ENCODE measurements at regions not wholly inside any gene's neighbourhood (a gene's known extent, or its start where the extent isn't known, plus 50 kb on each side); places are given as distances from the start of the nearest gene placed in this dataset.

GRCh38 chr4:28373601-28374000 is 1513.0 kb downstream of the STIM2 start:
- Mint-ChIP-seq H3K4me1 (ENCODE audit: low read depth) (no peaks in the 10 kb centered on the region), H3K36me3 (ENCODE audit: low read depth) (no peaks in the 10 kb centered on the region), H3K4me3 (no peak overlapping the region), H3K27ac (no peak overlapping the region), H3K9me3 (no peaks in the 10 kb centered on the region), H3K27me3 (no peaks in the 10 kb centered on the region)
- intact Hi-C loops (cut with micrococcal nuclease): no loop called here

- Mint-ChIP-seq H3K27me3 (no peaks in the 10 kb centered on the region), H3K4me1 (ENCODE audit: low read depth) (no peaks in the 10 kb centered on the region), H3K36me3 (ENCODE audit: low read depth) (no peaks in the 10 kb centered on the region), H3K9me3 (no peaks in the 10 kb centered on the region), H3K4me3 (no peak overlapping the region), H3K27ac (no peak overlapping the region)
- intact Hi-C loops (cut with micrococcal nuclease): no loop called here
Observed at GRCh38 chr4:28378109-28378830, 1517.6 kb downstream of the STIM2 start.

DNA sequence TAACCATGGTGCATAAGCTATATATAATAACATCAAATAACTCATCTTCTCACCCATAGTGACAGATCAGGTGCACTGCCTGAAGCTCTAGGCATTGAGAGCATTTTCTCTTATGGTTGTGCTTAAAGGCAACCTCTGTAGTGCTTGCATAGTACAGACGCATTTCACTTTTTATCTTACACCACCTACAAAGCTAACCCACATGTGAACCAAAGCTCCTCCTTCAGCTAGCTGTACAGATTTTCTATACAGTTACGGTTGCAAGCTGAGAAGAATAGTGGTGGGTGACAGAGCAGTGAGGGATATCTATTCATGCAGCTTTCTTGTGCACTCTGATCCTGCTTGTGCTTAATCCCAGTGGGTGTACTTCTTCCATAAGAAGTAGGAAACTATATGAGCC is 1525.2 kb downstream of the STIM2 start:
- intact Hi-C loops (cut with micrococcal nuclease): no loop called here
- no peak overlapping the region for H3K4me3 Mint-ChIP-seq

DNA sequence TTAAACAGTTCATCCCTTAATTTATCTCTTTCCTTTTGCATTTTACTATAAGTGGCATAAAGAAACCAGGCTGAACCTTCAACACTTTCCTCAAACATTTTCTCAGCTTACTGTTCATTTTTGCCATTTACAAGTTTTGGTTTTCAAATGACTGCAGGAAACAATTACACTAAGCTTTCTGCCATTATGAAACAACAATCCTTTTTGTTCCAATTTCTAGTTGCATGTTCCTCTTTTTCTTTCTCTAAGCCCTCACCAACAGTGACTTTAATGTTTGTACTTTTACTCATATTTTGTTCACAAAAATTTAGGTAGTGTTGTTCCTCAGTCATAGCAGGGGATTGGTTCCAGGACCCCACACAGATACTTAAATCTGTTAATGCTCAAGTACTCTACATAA is 1526.1 kb downstream of the STIM2 start:
- Mint-ChIP-seq H3K36me3 (ENCODE audit: low read depth) (no peaks in the 10 kb centered on the region), H3K27ac (no peak overlapping the region), H3K4me3 (no peak overlapping the region), H3K9me3 (peaks cover 9% of the 10 kb centered on the region), H3K27me3 (no peaks in the 10 kb centered on the region), H3K4me1 (ENCODE audit: low read depth) (no peaks in the 10 kb centered on the region)
- intact Hi-C loops (cut with micrococcal nuclease): no loop called here

More for the DNA sequence above, 1525.2 kb downstream of the STIM2 start:
- Mint-ChIP-seq H3K9me3 (peaks cover 7% of the 10 kb centered on the region), H3K27ac (no peak overlapping the region), H3K27me3 (no peaks in the 10 kb centered on the region), H3K4me1 (ENCODE audit: low read depth) (no peaks in the 10 kb centered on the region), H3K36me3 (ENCODE audit: low read depth) (no peaks in the 10 kb centered on the region)

- Mint-ChIP-seq H3K4me3 (no peak overlapping the region), H3K27me3 (no peaks in the 10 kb centered on the region), H3K27ac (no peak overlapping the region), H3K9me3 (peaks cover 15% of the 10 kb centered on the region), H3K4me1 (ENCODE audit: low read depth) (no peaks in the 10 kb centered on the region), H3K36me3 (ENCODE audit: low read depth) (no peaks in the 10 kb centered on the region)
- intact Hi-C loops (cut with micrococcal nuclease): no loop called here
Observed at GRCh38 chr4:28388471-28388870, 1527.8 kb downstream of the STIM2 start.

- H3K27me3 Mint-ChIP-seq: no peaks in the 10 kb centered on the region
- H3K36me3 Mint-ChIP-seq (ENCODE audit: low read depth): no peaks in the 10 kb centered on the region
- H3K9me3 Mint-ChIP-seq: peaks cover 11% of the 10 kb centered on the region
- intact Hi-C loops (cut with micrococcal nuclease): no loop called here
- no peaks in the 10 kb centered on the region for H3K4me1 Mint-ChIP-seq (ENCODE audit: low read depth)
- H3K27ac Mint-ChIP-seq: no peak overlapping the region
- H3K4me3 Mint-ChIP-seq: no peak overlapping the region
Observed at GRCh38 chr4:28391877-28392276, 1531.2 kb downstream of the STIM2 start.

GRCh38 chr4:28402751-28403150 is 1542.1 kb downstream of the STIM2 start:
- Mint-ChIP-seq H3K9me3 (peaks cover 24% of the 10 kb centered on the region), H3K4me1 (ENCODE audit: low read depth) (no peaks in the 10 kb centered on the region), H3K4me3 (no peak overlapping the region), H3K36me3 (ENCODE audit: low read depth) (no peaks in the 10 kb centered on the region), H3K27me3 (no peaks in the 10 kb centered on the region), H3K27ac (no peak overlapping the region)
- intact Hi-C loops (cut with micrococcal nuclease): no loop called here

DNA sequence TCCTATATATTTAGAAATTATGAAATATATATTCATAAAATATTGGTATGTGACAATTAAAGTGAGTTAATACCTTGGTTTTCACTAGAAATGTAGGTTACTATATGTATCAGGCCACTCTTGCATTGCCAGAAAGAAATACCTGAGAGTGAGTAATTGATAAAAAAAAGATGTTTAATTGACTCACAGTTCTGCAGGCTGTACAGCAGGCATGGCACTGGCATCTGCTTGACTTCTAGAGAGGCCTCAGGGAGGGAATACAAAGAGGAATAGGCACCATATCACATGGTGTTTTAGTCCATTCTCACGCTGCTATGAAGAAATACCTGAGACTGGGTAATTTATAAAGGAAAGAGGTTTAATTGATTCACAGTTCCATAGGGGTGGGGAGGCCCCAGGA is 1560.6 kb downstream of the STIM2 start:
- Mint-ChIP-seq H3K27me3 (no peaks in the 10 kb centered on the region), H3K27ac (no peak overlapping the region), H3K9me3 (peaks cover 7% of the 10 kb centered on the region), H3K4me3 (no peak overlapping the region), H3K36me3 (ENCODE audit: low read depth) (no peaks in the 10 kb centered on the region), H3K4me1 (ENCODE audit: low read depth) (no peaks in the 10 kb centered on the region)
- intact Hi-C loops (cut with micrococcal nuclease): no loop called here

- Mint-ChIP-seq H3K36me3 (ENCODE audit: low read depth) (no peaks in the 10 kb centered on the region), H3K27ac (no peak overlapping the region), H3K9me3 (peaks cover 7% of the 10 kb centered on the region), H3K4me1 (ENCODE audit: low read depth) (no peaks in the 10 kb centered on the region), H3K4me3 (no peak overlapping the region), H3K27me3 (no peaks in the 10 kb centered on the region)
- intact Hi-C loops (cut with micrococcal nuclease): no loop called here
Observed at GRCh38 chr4:28426251-28426650, 1565.6 kb downstream of the STIM2 start.

GRCh38 chr4:28427306-28428085 is 1566.9 kb downstream of the STIM2 start:
- H3K27me3 Mint-ChIP-seq: no peaks in the 10 kb centered on the region

DNA sequence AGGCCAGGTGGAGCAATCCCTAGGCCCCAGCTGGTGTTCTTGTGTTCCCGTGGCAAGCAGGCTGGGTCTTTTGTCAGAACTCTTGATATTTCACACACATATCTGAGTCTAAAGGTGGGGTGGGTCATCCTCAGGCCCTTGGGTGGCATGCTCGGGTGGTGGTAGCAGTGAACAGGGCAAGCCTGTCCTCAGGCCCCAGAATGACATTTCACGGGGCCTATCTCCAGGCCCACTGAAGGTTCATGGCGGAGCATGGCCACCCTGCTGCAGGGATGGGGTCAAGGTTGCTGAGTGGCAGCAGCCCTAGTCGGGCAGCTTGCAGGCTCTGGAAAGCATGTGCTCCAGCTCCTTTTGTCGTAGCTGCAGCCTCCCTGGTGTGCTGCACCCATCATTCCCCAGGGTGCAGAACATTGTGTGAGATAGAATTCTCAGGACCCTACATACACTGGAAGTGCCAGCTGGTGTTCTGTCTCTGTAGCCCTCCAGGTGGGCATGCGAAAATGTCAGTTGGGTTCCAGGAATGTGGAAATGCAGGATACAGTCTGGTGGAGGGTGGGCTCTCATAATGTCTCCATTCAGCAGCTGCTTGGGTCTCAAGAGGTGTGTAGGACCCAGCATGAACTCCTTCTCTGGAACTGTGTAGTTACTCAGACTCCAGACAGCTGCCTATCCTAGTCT is 1571.8 kb downstream of the STIM2 start:
- Mint-ChIP-seq H3K27ac (no peak overlapping the region), H3K36me3 (ENCODE audit: low read depth) (no peaks in the 10 kb centered on the region), H3K9me3 (peaks cover 7% of the 10 kb centered on the region), H3K4me1 (ENCODE audit: low read depth) (no peaks in the 10 kb centered on the region), H3K27me3 (no peaks in the 10 kb centered on the region), H3K4me3 (no peak overlapping the region)
- intact Hi-C loops (cut with micrococcal nuclease): no loop called here

More at GRCh38 chr4:28427306-28428085, 1566.9 kb downstream of the STIM2 start:
- Mint-ChIP-seq H3K27ac (no peak overlapping the region), H3K4me1 (ENCODE audit: low read depth) (no peaks in the 10 kb centered on the region), H3K4me3 (no peak overlapping the region), H3K36me3 (ENCODE audit: low read depth) (no peaks in the 10 kb centered on the region), H3K9me3 (no peaks in the 10 kb centered on the region)
- intact Hi-C loops (cut with micrococcal nuclease): no loop called here

DNA sequence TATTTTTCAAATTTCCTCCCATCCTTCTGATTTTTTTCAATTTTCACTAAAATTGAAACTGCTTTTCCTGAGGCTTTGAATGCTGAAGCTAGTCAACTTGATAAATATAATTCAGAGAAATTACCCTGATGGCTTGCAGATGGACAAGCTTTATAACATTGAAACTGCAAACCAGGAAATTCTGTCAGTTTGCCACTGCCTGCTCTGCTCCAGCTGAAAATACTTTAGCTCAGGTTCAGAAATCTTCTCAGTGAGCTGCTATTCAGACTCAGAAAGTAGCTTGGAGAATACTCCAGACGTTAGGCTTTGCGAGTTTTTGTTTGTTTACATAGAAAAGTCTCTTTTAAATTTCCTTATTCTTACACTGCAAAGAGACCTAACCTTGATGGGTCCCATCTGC is 1574.7 kb downstream of the STIM2 start:
- no peak overlapping the region for H3K4me3 Mint-ChIP-seq
- no peak overlapping the region for H3K27ac Mint-ChIP-seq
- H3K9me3 Mint-ChIP-seq: peaks cover 7% of the 10 kb centered on the region
- H3K4me1 Mint-ChIP-seq (ENCODE audit: low read depth): no peaks in the 10 kb centered on the region
- no peaks in the 10 kb centered on the region for H3K36me3 Mint-ChIP-seq (ENCODE audit: low read depth)
- intact Hi-C loops (cut with micrococcal nuclease): no loop called here
- no peaks in the 10 kb centered on the region for H3K27me3 Mint-ChIP-seq

DNA sequence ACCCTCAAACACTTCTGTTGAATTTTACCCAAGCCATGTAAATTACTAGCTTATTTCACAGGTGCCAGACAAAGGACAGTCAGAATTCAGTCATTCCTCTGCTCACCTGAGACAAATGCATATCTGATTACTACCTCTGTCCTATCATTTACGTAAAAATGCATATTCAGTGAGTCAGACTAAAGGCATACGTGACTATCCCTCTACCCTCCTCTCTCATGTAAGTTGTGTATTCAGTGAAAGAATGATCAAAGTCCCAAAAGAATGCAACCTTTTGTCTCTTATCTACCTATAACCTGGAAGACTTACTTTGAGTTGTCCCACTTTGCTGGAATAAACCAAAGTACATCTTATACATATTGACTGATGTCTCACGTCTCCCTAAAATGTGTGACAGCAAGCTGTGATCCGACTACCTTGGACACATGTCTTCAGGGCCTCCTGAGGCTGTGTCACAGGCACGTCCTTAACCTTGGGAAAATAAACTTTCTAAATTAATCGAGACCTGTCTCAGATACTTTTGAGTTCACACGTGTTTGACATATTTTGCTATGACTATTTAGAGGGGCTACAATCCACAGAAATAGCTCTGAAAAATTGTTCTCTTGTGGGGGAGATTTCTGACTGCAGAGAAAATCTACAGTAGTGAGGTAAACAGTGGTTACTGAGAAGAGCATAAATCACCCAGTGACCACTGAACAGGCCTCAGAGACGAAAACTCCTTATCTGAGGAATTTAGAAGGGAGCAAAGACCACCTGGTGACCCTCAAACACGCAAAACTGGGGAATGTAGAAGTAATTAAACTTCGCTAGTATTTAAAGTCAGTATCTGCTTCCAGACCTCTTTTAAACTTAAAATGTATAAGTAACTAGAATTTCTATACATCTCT is 1575.8 kb downstream of the STIM2 start:
- no peaks in the 10 kb centered on the region for H3K27me3 Mint-ChIP-seq
- H3K27ac Mint-ChIP-seq: no peak overlapping the region
- H3K36me3 Mint-ChIP-seq (ENCODE audit: low read depth): no peaks in the 10 kb centered on the region
- H3K4me3 Mint-ChIP-seq: no peak overlapping the region
- H3K4me1 Mint-ChIP-seq (ENCODE audit: low read depth): no peaks in the 10 kb centered on the region
- intact Hi-C loops (cut with micrococcal nuclease): no loop called here
- peaks cover 7% of the 10 kb centered on the region for H3K9me3 Mint-ChIP-seq

All from dendritic cell treated with granulocyte-macrophage colony-stimulating factor and Interleukin-4, amounts not matched to agents 40 ng/mL and 50 ng/mL, for 4 days (primary cell).